ENCODE measurements at regions not wholly inside any gene's neighbourhood (a gene's known extent, or its start where the extent isn't known, plus 50 kb on each side); places are given as distances from the start of the nearest gene placed in this dataset.

DNA sequence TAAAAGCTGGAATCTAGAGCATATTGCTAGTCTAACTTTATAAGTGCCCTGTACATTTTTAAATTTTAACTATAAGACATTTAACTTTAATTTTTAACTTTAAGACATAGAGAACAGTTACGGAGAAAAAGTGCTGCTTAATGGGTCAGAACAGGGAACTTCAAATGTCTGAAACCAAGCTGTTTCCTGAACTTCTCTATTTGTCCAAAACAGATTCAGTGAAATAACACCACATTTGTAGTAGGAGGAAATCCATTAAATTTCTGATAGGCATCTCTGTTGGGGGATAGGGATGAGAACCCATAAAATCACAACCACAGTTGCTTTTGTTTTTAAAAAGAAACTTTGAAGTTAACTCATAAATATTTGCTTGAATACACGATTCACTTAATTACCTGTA lies 170.8 kb upstream of the ANK3 start:
- TF ChIP-seq NFRKB (IDR thresholded peaks at IDR 0.05) (no peak), SP1 (IDR thresholded peaks at IDR 0.05) (no peak), ELF4 (IDR thresholded peaks at IDR 0.05) (no peak), FOXM1 (IDR thresholded peaks at IDR 0.05; ENCODE audit: borderline replicate concordance) (no peak), SUZ12 (IDR thresholded peaks at IDR 0.05) (no peak), BHLHE40 (IDR thresholded peaks at IDR 0.05; ENCODE audit: borderline replicate concordance) (no peak), ZNF384 (IDR thresholded peaks at IDR 0.05) (no peak), FOXA1 (IDR thresholded peaks at IDR 0.05) (no peak), PKNOX1 (IDR thresholded peaks at IDR 0.05) (no peak), CTBP1 (IDR thresholded peaks at IDR 0.05; ENCODE audit: borderline replicate concordance) (no peak), TARDBP (IDR thresholded peaks at IDR 0.05) (no peak)

Data from HEK293T (cell line).